ENCODE measurements at regions not wholly inside any gene's neighbourhood (a gene's known extent, or its start where the extent isn't known, plus 50 kb on each side); places are given as distances from the start of the nearest gene placed in this dataset.

- TF ChIP-seq CREB1 (CRISPR knock-in tag; IDR thresholded peaks at IDR 0.05): no peak
- no peak for TF ChIP-seq JUN (CRISPR knock-in tag; IDR thresholded peaks at IDR 0.05)
- no peak for TF ChIP-seq NFE2L1 (CRISPR knock-in tag; IDR thresholded peaks at IDR 0.05)
- no peak for TF ChIP-seq ZNF396 (CRISPR knock-in tag; IDR thresholded peaks at IDR 0.05; ENCODE audit: borderline replicate concordance)
- no peak for TF ChIP-seq ZNF512 (CRISPR knock-in tag; IDR thresholded peaks at IDR 0.05; ENCODE audit: borderline replicate concordance)
- no peak for TF ChIP-seq ETV6 (CRISPR knock-in tag; IDR thresholded peaks at IDR 0.05)
- no peak for TF ChIP-seq ZNF219 (CRISPR knock-in tag; IDR thresholded peaks at IDR 0.05; ENCODE audit: borderline replicate concordance)
- no peak for TF ChIP-seq E2F1 (CRISPR knock-in tag; IDR thresholded peaks at IDR 0.05)
- no peak for TF ChIP-seq GTF2I (CRISPR knock-in tag; conservative IDR thresholded peaks at IDR 0.05)
- TF ChIP-seq ATF3 (CRISPR knock-in tag; conservative IDR thresholded peaks at IDR 0.05): no peak
- no peak for TF ChIP-seq IRF1 (CRISPR knock-in tag; IDR thresholded peaks at IDR 0.05)
- no peak overlapping the region for H3K4me3 Mint-ChIP-seq
- POLR2A ChIA-PET: no interaction called here
- DNase-seq (ENCODE audit: low spot score): no peak
- no peak overlapping the region for H3K27ac Mint-ChIP-seq
- H3K36me3 Mint-ChIP-seq: peaks cover 33% of the 10 kb centered on the region
- CTCF ChIA-PET: no interaction called here
- peaks cover 44% of the 10 kb centered on the region for H3K9me3 Mint-ChIP-seq
- no peaks in the 10 kb centered on the region for H3K4me1 Mint-ChIP-seq
- H3K27me3 Mint-ChIP-seq (ENCODE audit: low read depth): no peaks in the 10 kb centered on the region
- ATAC-seq: no peak
These were observed 99.3 kb upstream of the CDH18 start for GRCh38 chr5:20087299-20087698.

GRCh38 chr5:20077186-20077585, 89.2 kb upstream of the CDH18 start:
- Mint-ChIP-seq H3K27me3 (ENCODE audit: low read depth) (no peaks in the 10 kb centered on the region), H3K9me3 (0 out of 2 replicates have a peak, but pooled peaks cover 4% of the 10 kb centered on the region), H3K4me1 (no peaks in the 10 kb centered on the region), H3K4me3 (no peak overlapping the region), H3K27ac (no peak overlapping the region), H3K36me3 (no peaks in the 10 kb centered on the region)
- TF ChIP-seq KAT7 (CRISPR knock-in tag; IDR thresholded peaks at IDR 0.05; ENCODE audit: borderline replicate concordance) (no peak), ZNF425 (CRISPR knock-in tag; conservative IDR thresholded peaks at IDR 0.05) (no peak), ZNF512 (CRISPR knock-in tag; IDR thresholded peaks at IDR 0.05; ENCODE audit: borderline replicate concordance) (no peak), ZNF219 (CRISPR knock-in tag; IDR thresholded peaks at IDR 0.05; ENCODE audit: borderline replicate concordance) (no peak), NFYB (CRISPR knock-in tag; conservative IDR thresholded peaks at IDR 0.05; ENCODE audit: low read depth) (no peak), NR2C2 (CRISPR knock-in tag; IDR thresholded peaks at IDR 0.05) (no peak), E2F4 (CRISPR knock-in tag; IDR thresholded peaks at IDR 0.05; ENCODE audit: borderline replicate concordance, low read depth) (no peak)
- DNase-seq (ENCODE audit: low spot score): no peak
- ATAC-seq: no peak
- CTCF ChIA-PET: no interaction called here
- POLR2A ChIA-PET: no interaction called here
